Activated naive CD8-positive, alpha-beta T cell treated with anti-CD3 and anti-CD28 coated beads, Interleukin-2, amount 10 ng/mL, durations not matched to agents 7 days and 5 days (primary cell): ENCODE measurements at regions not wholly inside any gene's neighbourhood (a gene's known extent, or its start where the extent isn't known, plus 50 kb on each side); places are given as distances from the start of the nearest gene placed in this dataset.
"Not testable (repeated sequence)": the region's sequence is repeated elsewhere in the genome, so short reads cannot be mapped to it uniquely, and the experiment has no call there.

ENCODE experiments used
- ATAC-seq: fragments of 150-1000 bp; cut with Tn5 transposase; one replicate; pipeline ENCODE4 v1.10.0; 2021; ENCODE audit warnings: low read depth, moderate library complexity
- POLR2A ChIA-PET: fragments of 350-600 bp; sonication (Branson Sonifier 250); formaldehyde crosslinking; loops from one replicate; lab custom pipeline; 2021; ENCODE audit warnings: antibody characterized with exemption; lab: Charles Lee
- DNase-seq: peaks from one replicate; pipeline ENCODE4 v3.0.0; 2021
- H3K27ac Mint-ChIP-seq: one replicate; pipeline ENCODE4 v1.8.0; 2022; ENCODE audit warnings: mild to moderate bottlenecking, mixed read lengths
- H3K27me3 Mint-ChIP-seq: one replicate; pipeline ENCODE4 v1.8.0; 2022; ENCODE audit warnings: mild to moderate bottlenecking, moderate library complexity, mixed read lengths
- H3K36me3 Mint-ChIP-seq: one replicate; pipeline ENCODE4 v1.8.0; 2021; ENCODE audit warnings: mild to moderate bottlenecking, mixed read lengths
- H3K4me1 Mint-ChIP-seq: one replicate; pipeline ENCODE4 v1.8.0; 2021; ENCODE audit warnings: mixed read lengths
- H3K4me3 Mint-ChIP-seq: one replicate; pipeline ENCODE4 v1.8.0; 2022; ENCODE audit warnings: mild to moderate bottlenecking, moderate library complexity, mixed read lengths
- H3K9me3 Mint-ChIP-seq: one replicate; pipeline ENCODE4 v1.8.0; 2021; ENCODE audit warnings: mixed read lengths

GRCh38 chr4:59698041-59698440 is 1502.1 kb upstream of the ADGRL3 start:
- no peak for ATAC-seq
- no peaks in the 10 kb centered on the region for H3K36me3 Mint-ChIP-seq
- DNase-seq, result no peak
- no peaks in the 10 kb centered on the region for H3K4me1 Mint-ChIP-seq
- H3K27ac Mint-ChIP-seq, result no peak overlapping the region
- no peak overlapping the region for H3K4me3 Mint-ChIP-seq
- no peaks in the 10 kb centered on the region for H3K9me3 Mint-ChIP-seq
- POLR2A ChIA-PET, result no interaction called here
- H3K27me3 Mint-ChIP-seq, result no peaks in the 10 kb centered on the region

- DNase-seq (no peak), ATAC-seq (no peak)
- H3K27me3 Mint-ChIP-seq, result no peaks in the 10 kb centered on the region
- POLR2A ChIA-PET, result no interaction called here
- H3K27ac Mint-ChIP-seq, result no peak overlapping the region
- H3K9me3 Mint-ChIP-seq, result no peaks in the 10 kb centered on the region
- H3K4me1 Mint-ChIP-seq, result no peaks in the 10 kb centered on the region
- H3K36me3 Mint-ChIP-seq, result no peaks in the 10 kb centered on the region
- no peak overlapping the region for H3K4me3 Mint-ChIP-seq
Measured at GRCh38 chr4:59700651-59701050, 1499.5 kb upstream of the ADGRL3 start.

- ATAC-seq (no peak), DNase-seq (no peak)
- Mint-ChIP-seq H3K36me3 (no peaks in the 10 kb centered on the region), H3K27ac (no peak overlapping the region), H3K9me3 (no peaks in the 10 kb centered on the region), H3K4me3 (no peak overlapping the region), H3K4me1 (no peaks in the 10 kb centered on the region), H3K27me3 (no peaks in the 10 kb centered on the region)
- POLR2A ChIA-PET, result no interaction called here
Measured at GRCh38 chr4:59704616-59705015, 1495.5 kb upstream of the ADGRL3 start.

GRCh38 chr4:59712470-59712869 is 1487.7 kb upstream of the ADGRL3 start:
- ATAC-seq (no peak), DNase-seq (no peak)
- peaks cover 1% of the 10 kb centered on the region for H3K9me3 Mint-ChIP-seq
- no peak overlapping the region for H3K27ac Mint-ChIP-seq
- H3K36me3 Mint-ChIP-seq, result no peaks in the 10 kb centered on the region
- no peaks in the 10 kb centered on the region for H3K27me3 Mint-ChIP-seq
- H3K4me1 Mint-ChIP-seq, result no peaks in the 10 kb centered on the region
- H3K4me3 Mint-ChIP-seq, result no peak overlapping the region
- POLR2A ChIA-PET, result no interaction called here

DNA sequence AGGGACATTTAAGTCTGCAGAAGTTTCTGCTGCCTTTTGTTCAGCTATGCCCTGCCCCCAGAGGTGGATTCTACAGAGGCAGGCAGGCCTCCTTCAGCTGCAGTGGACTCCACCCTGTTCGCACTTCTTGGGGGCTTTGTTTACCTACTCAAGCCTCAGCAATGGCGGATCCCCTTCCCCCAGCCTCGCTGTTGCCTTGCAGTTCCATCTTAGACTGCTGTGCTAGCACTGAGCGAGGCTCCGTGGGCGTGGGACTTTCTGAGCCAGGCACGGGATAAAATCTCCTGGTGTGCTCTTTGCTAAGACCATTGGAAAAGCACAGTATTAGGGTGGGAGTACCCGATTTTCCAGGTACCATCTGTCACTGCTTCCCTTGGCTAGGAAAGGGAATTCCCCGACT is 1475.8 kb upstream of the ADGRL3 start:
- DNase-seq, H3K36me3 Mint-ChIP-seq, ATAC-seq, POLR2A ChIA-PET, H3K27me3 Mint-ChIP-seq, H3K4me3 Mint-ChIP-seq, H3K27ac Mint-ChIP-seq, H3K4me1 Mint-ChIP-seq: not testable (repeated sequence)
- peaks cover 12% of the 10 kb centered on the region for H3K9me3 Mint-ChIP-seq

GRCh38 chr4:59727745-59728144 is 1472.4 kb upstream of the ADGRL3 start:
- POLR2A ChIA-PET, result no interaction called here
- Mint-ChIP-seq H3K27ac (no peak overlapping the region), H3K9me3 (peaks cover 6% of the 10 kb centered on the region), H3K4me1 (no peaks in the 10 kb centered on the region), H3K4me3 (no peak overlapping the region), H3K36me3 (no peaks in the 10 kb centered on the region), H3K27me3 (no peaks in the 10 kb centered on the region)
- ATAC-seq, result no peak
- DNase-seq, result no peak

DNA sequence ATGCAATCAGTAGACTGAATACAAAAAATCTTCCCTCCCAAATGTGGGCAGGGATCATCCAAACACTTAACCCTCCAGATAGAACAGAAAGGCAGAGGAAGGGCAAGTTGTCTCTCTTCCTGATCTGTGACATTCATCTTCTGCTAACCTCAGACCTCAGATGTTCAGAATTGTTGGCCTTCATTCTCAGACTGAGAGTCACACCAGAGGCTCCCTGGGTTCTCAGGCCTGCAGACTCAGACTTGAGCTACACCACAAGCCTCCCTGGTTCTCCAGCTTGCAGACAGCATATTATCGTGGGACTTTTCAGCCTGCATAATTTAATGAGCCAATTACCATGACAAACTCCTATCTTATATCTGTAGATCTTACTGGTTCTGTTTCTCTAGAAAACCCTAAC is 1471.6 kb upstream of the ADGRL3 start:
- POLR2A ChIA-PET, result no interaction called here
- DNase-seq (no peak), ATAC-seq (no peak)
- peaks cover 6% of the 10 kb centered on the region for H3K9me3 Mint-ChIP-seq
- H3K4me3 Mint-ChIP-seq, result no peak overlapping the region
- no peaks in the 10 kb centered on the region for H3K4me1 Mint-ChIP-seq
- H3K27me3 Mint-ChIP-seq, result no peaks in the 10 kb centered on the region
- no peaks in the 10 kb centered on the region for H3K36me3 Mint-ChIP-seq
- H3K27ac Mint-ChIP-seq, result no peak overlapping the region

DNA sequence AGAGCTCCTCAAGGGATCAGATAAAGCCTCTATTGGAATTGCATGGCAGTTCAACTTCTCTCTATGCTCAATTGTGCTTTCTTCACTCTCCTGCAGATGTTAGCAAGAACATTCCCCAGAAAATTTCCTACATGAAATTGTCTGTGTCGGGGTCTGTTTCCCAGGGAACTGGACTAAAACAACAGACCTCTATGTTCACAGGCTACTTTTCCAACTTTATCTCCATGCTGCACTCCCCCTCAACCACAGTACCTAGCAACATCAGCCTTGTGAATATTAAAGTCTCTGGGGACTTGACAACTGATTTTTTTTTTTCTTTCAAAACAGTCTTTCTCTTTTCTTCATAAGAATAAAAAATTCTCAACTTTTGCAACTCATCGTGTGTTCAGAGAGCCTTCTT is 1470.8 kb upstream of the ADGRL3 start:
- POLR2A ChIA-PET, result no interaction called here
- peaks cover 6% of the 10 kb centered on the region for H3K9me3 Mint-ChIP-seq
- no peaks in the 10 kb centered on the region for H3K27me3 Mint-ChIP-seq
- ATAC-seq (no peak), DNase-seq (no peak)
- H3K4me3 Mint-ChIP-seq, result no peak overlapping the region
- H3K4me1 Mint-ChIP-seq, result no peaks in the 10 kb centered on the region
- no peak overlapping the region for H3K27ac Mint-ChIP-seq
- no peaks in the 10 kb centered on the region for H3K36me3 Mint-ChIP-seq

DNA sequence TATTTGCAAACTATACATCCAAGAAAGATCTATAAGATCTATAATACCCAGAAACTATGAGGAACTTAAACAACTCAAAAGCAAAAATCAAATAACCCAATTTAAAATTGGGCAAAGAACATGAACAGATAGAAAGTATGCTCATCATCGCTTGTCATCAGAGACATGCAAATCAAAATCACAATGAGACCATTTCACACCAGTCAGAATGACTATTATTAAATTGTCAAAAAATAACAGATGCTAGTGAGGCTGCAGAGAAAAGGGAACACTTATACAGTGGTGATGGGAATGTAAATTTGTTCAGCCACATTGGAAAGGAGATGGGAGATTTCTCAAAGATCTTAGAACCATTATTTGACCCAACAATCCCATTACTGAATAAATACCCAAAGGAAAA is 1451.7 kb upstream of the ADGRL3 start:
- Mint-ChIP-seq H3K4me1 (no peaks in the 10 kb centered on the region), H3K27ac (no peak overlapping the region), H3K9me3 (peaks cover 6% of the 10 kb centered on the region), H3K36me3 (no peaks in the 10 kb centered on the region), H3K4me3 (no peak overlapping the region), H3K27me3 (no peaks in the 10 kb centered on the region)
- POLR2A ChIA-PET, result no interaction called here
- DNase-seq, result no peak
- ATAC-seq, result no peak

- no peaks in the 10 kb centered on the region for H3K4me1 Mint-ChIP-seq
- no peaks in the 10 kb centered on the region for H3K27me3 Mint-ChIP-seq
- no peak for ATAC-seq
- POLR2A ChIA-PET, result no interaction called here
- H3K36me3 Mint-ChIP-seq, result no peaks in the 10 kb centered on the region
- DNase-seq, result no peak
- no peak overlapping the region for H3K4me3 Mint-ChIP-seq
- no peak overlapping the region for H3K27ac Mint-ChIP-seq
- no peaks in the 10 kb centered on the region for H3K9me3 Mint-ChIP-seq
Measured at GRCh38 chr4:59759082-59759825, 1440.9 kb upstream of the ADGRL3 start.

- Mint-ChIP-seq H3K36me3 (no peaks in the 10 kb centered on the region), H3K27ac (no peak overlapping the region), H3K9me3 (no peaks in the 10 kb centered on the region), H3K27me3 (no peaks in the 10 kb centered on the region), H3K4me3 (no peak overlapping the region), H3K4me1 (no peaks in the 10 kb centered on the region)
- no peak for ATAC-seq
- POLR2A ChIA-PET, result no interaction called here
- no peak for DNase-seq
Measured at GRCh38 chr4:59762344-59762743, 1437.8 kb upstream of the ADGRL3 start.

GRCh38 chr4:59770601-59771264 is 1429.4 kb upstream of the ADGRL3 start:
- ATAC-seq (no peak), DNase-seq (no peak)
- Mint-ChIP-seq H3K4me1 (no peaks in the 10 kb centered on the region), H3K36me3 (no peaks in the 10 kb centered on the region), H3K27ac (no peak overlapping the region), H3K27me3 (no peaks in the 10 kb centered on the region), H3K9me3 (peaks cover 2% of the 10 kb centered on the region), H3K4me3 (no peak overlapping the region)
- POLR2A ChIA-PET, result no interaction called here

- Mint-ChIP-seq H3K27me3 (no peaks in the 10 kb centered on the region), H3K27ac (no peak overlapping the region), H3K4me1 (no peaks in the 10 kb centered on the region), H3K36me3 (no peaks in the 10 kb centered on the region), H3K9me3 (peaks cover 2% of the 10 kb centered on the region), H3K4me3 (no peak overlapping the region)
- DNase-seq (no peak), ATAC-seq (no peak)
- POLR2A ChIA-PET, result no interaction called here
Measured at GRCh38 chr4:59772641-59773139, 1427.4 kb upstream of the ADGRL3 start.

GRCh38 chr4:59780271-59780670 is 1419.9 kb upstream of the ADGRL3 start:
- H3K9me3 Mint-ChIP-seq, H3K4me3 Mint-ChIP-seq, DNase-seq, H3K4me1 Mint-ChIP-seq, H3K36me3 Mint-ChIP-seq, POLR2A ChIA-PET, H3K27ac Mint-ChIP-seq, ATAC-seq, H3K27me3 Mint-ChIP-seq: not testable (repeated sequence)
